DOHH2 (cell line): ENCODE measurements at regions not wholly inside any gene's neighbourhood (a gene's known extent, or its start where the extent isn't known, plus 50 kb on each side); places are given as distances from the start of the nearest gene placed in this dataset.
"Not testable (repeated sequence)": the region's sequence is repeated elsewhere in the genome, so short reads cannot be mapped to it uniquely, and the experiment has no call there.

Experiments
- CTCF ChIP-seq: fragments of 200-600 bp; sonication (generic); IDR thresholded peaks from one replicate; pipeline ENCODE4 v1.5.1; 2014; ENCODE audit warnings: antibody characterized with exemption, mild to moderate bottlenecking, low read depth, low read length; ENCODE audit not compliant: poor library complexity, severe bottlenecking
- EZH2phosphoT487 ChIP-seq: fragments of 200-600 bp; sonication (generic); IDR thresholded peaks from 2 replicates; pipeline ENCODE4 v1.6.1; 2017; ENCODE audit warnings: borderline replicate concordance, mild to moderate bottlenecking, antibody characterized with exemption, low read length, moderate library complexity, mixed read lengths

GRCh38 chr3:5775100-5775499, 587.6 kb downstream of the EDEM1 start:
- TF ChIP-seq CTCF, EZH2phosphoT487: not testable (repeated sequence)
